ENCODE measurements at regions not wholly inside any gene's neighbourhood (a gene's known extent, or its start where the extent isn't known, plus 50 kb on each side); places are given as distances from the start of the nearest gene placed in this dataset.

GRCh38 chr5:107321906-107322305 is 348.8 kb downstream of the EFNA5 start:
- TF ChIP-seq TAF1 (IDR thresholded peaks at IDR 0.05; ENCODE audit: low read depth) (no peak), EP300 (IDR thresholded peaks at IDR 0.05; ENCODE audit: borderline replicate concordance) (no peak), REST (IDR thresholded peaks at IDR 0.05; ENCODE audit: low read depth) (no peak), USF1 (IDR thresholded peaks at IDR 0.05) (no peak), EGR1 (IDR thresholded peaks at IDR 0.05) (no peak), CREB1 (IDR thresholded peaks at IDR 0.05; ENCODE audit: low read depth) (no peak), NFIC (IDR thresholded peaks at IDR 0.05) (no peak), RAD21 (IDR thresholded peaks at IDR 0.05; ENCODE audit: low read depth) (no peak), TEAD4 (IDR thresholded peaks at IDR 0.05) (no peak), CEBPB (IDR thresholded peaks at IDR 0.05) (no peak), ZBTB7A (IDR thresholded peaks at IDR 0.05; ENCODE audit: low read depth) (no peak), TCF12 (IDR thresholded peaks at IDR 0.05; ENCODE audit: low read depth) (no peak), FOXM1 (IDR thresholded peaks at IDR 0.05; ENCODE audit: borderline replicate concordance, low read depth) (no peak), YY1 (IDR thresholded peaks at IDR 0.05; ENCODE audit: low read depth) (no peak), MAX (IDR thresholded peaks at IDR 0.05) (no peak)

GRCh38 chr5:107320846-107321245 is 349.9 kb downstream of the EFNA5 start:
- TF ChIP-seq RAD21 (IDR thresholded peaks at IDR 0.05; ENCODE audit: low read depth): no peak
- no peak for TF ChIP-seq NFIC (IDR thresholded peaks at IDR 0.05)
- no peak for TF ChIP-seq CREB1 (IDR thresholded peaks at IDR 0.05; ENCODE audit: low read depth)
- no peak for TF ChIP-seq ZBTB7A (IDR thresholded peaks at IDR 0.05; ENCODE audit: low read depth)
- no peak for TF ChIP-seq EGR1 (IDR thresholded peaks at IDR 0.05)
- TF ChIP-seq FOXM1 (IDR thresholded peaks at IDR 0.05; ENCODE audit: borderline replicate concordance, low read depth): no peak
- TF ChIP-seq TEAD4 (IDR thresholded peaks at IDR 0.05): no peak
- TF ChIP-seq USF1 (IDR thresholded peaks at IDR 0.05): no peak
- no peak for TF ChIP-seq YY1 (IDR thresholded peaks at IDR 0.05; ENCODE audit: low read depth)
- no peak for TF ChIP-seq REST (IDR thresholded peaks at IDR 0.05; ENCODE audit: low read depth)
- no peak for TF ChIP-seq EP300 (IDR thresholded peaks at IDR 0.05; ENCODE audit: borderline replicate concordance)
- TF ChIP-seq TAF1 (IDR thresholded peaks at IDR 0.05; ENCODE audit: low read depth): no peak
- no peak for TF ChIP-seq CEBPB (IDR thresholded peaks at IDR 0.05)
- no peak for TF ChIP-seq TCF12 (IDR thresholded peaks at IDR 0.05; ENCODE audit: low read depth)
- no peak for TF ChIP-seq MAX (IDR thresholded peaks at IDR 0.05)

DNA sequence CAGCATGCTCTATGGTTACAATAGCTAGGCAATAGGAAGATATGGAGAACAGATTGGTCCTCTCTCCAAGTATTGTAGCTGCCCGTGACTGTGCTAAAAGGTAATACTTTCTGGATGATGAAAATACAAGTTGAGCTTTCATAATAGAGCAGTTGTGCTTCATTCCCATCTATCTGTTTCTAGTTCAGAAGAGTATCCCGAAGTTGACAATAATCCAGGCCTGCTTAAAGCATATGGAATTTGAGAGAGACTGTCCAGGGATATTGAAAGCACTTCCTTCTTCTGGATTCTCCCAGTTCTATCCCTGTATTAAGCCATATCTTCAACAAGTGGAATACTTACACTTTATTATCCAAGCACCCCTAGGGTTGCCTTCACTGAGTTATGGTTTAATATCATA is 350.4 kb downstream of the EFNA5 start:
- TF ChIP-seq YY1 (IDR thresholded peaks at IDR 0.05; ENCODE audit: low read depth): no peak
- TF ChIP-seq EP300 (IDR thresholded peaks at IDR 0.05; ENCODE audit: borderline replicate concordance): no peak
- no peak for TF ChIP-seq USF1 (IDR thresholded peaks at IDR 0.05)
- TF ChIP-seq MAX (IDR thresholded peaks at IDR 0.05): no peak
- TF ChIP-seq CEBPB (IDR thresholded peaks at IDR 0.05): no peak
- no peak for TF ChIP-seq CREB1 (IDR thresholded peaks at IDR 0.05; ENCODE audit: low read depth)
- TF ChIP-seq TEAD4 (IDR thresholded peaks at IDR 0.05): no peak

- TF ChIP-seq EGR1 (IDR thresholded peaks at IDR 0.05) (no peak), REST (IDR thresholded peaks at IDR 0.05; ENCODE audit: low read depth) (no peak), TEAD4 (IDR thresholded peaks at IDR 0.05) (no peak), MAX (IDR thresholded peaks at IDR 0.05) (no peak), YY1 (IDR thresholded peaks at IDR 0.05; ENCODE audit: low read depth) (no peak), EP300 (IDR thresholded peaks at IDR 0.05; ENCODE audit: borderline replicate concordance) (no peak), USF1 (IDR thresholded peaks at IDR 0.05) (no peak), FOXM1 (IDR thresholded peaks at IDR 0.05; ENCODE audit: borderline replicate concordance, low read depth) (no peak), ZBTB7A (IDR thresholded peaks at IDR 0.05; ENCODE audit: low read depth) (no peak), CREB1 (IDR thresholded peaks at IDR 0.05; ENCODE audit: low read depth) (no peak), TAF1 (IDR thresholded peaks at IDR 0.05; ENCODE audit: low read depth) (no peak), RAD21 (IDR thresholded peaks at IDR 0.05; ENCODE audit: low read depth) (no peak), CEBPB (IDR thresholded peaks at IDR 0.05) (no peak), TCF12 (IDR thresholded peaks at IDR 0.05; ENCODE audit: low read depth) (no peak), NFIC (IDR thresholded peaks at IDR 0.05) (no peak)
Measured at GRCh38 chr5:107319901-107320300, 350.8 kb downstream of the EFNA5 start.
